ENCODE measurements at regions not wholly inside any gene's neighbourhood (a gene's known extent, or its start where the extent isn't known, plus 50 kb on each side); places are given as distances from the start of the nearest gene placed in this dataset.

DNA sequence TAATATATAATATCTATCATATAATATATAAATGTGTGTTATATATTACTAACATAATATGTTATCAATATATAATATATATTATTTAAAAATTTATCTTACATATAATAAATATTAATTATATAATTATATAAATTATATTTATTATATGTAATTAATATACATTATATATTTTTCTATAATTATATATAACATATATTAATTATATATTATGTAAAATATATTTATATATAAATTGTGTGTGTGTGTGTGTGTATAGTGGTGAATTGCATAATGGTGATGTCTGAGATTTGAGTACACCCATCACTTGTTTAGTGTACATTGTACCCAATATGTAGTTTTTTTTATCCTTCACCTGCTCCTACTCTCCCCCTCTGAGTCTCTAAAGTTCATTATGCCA lies 205.9 kb upstream of the KCNG1 start:
- H4K20me1 ChIP-seq (replicated peaks; ENCODE audit: control insufficient read depth, insufficient read depth, low read length), result no peaks in the 10 kb centered on the region; the same call in 1 of the 2 replicates
- no peak overlapping the region for H2AFZ ChIP-seq (ENCODE audit: low read depth, low read length)
- no peaks in the 10 kb centered on the region for H3K4me1 ChIP-seq (replicated peaks in 1 of 2; ENCODE audit: control insufficient read depth in 2 of 2, insufficient read depth in 2 of 2, low read length in 2 of 2)
- no peaks in the 10 kb centered on the region for H3K9me3 ChIP-seq (replicated peaks; ENCODE audit: control insufficient read depth, insufficient read depth, low read depth, low read length)
- TF ChIP-seq ETV1 (tag; conservative IDR thresholded peaks at IDR 0.05; ENCODE audit: low read depth) (no peak), ZNF274 (IDR thresholded peaks at IDR 0.05; ENCODE audit: borderline replicate concordance, low read depth, low read length) (0 out of 2 replicates have a peak, but pooled peaks have one; percentile 61)
- POLR2A ChIA-PET, result interaction anchor here (0.7 kb wide), 1 partner anchor 9 kb away, joined by 3 read pairs; no protein-coding TSS in a partner anchor
- FAIRE-seq, result no peak
- no peaks in the 10 kb centered on the region for H3K9me1 ChIP-seq (ENCODE audit: control insufficient read depth, insufficient read depth, low read length)
- CTCF ChIA-PET (ENCODE audit: low intra/inter-chr PET ratio), result no interaction called here
- intact Hi-C loops (cut with micrococcal nuclease), result no loop called here
- no peaks in the 10 kb centered on the region for H3K36me3 ChIP-seq (ENCODE audit: control insufficient read depth, insufficient read depth, low read length)
- H3K4me3 ChIP-seq, result no peak overlapping the region
- H3K27me3 ChIP-seq (ENCODE audit: control insufficient read depth in 2 of 2, insufficient read depth in 2 of 2, low read length in 2 of 2), result peaks cover 6 to 22% of the 10 kb centered on the region in 2 experiments; a peak in 2 of 5 replicates
- no peak for ATAC-seq
- no peak overlapping the region for H3K4me2 ChIP-seq (ENCODE audit: insufficient read depth, low read length)
- BruUV-seq (replicated peaks), result no TSS peak
- no peaks in the 10 kb centered on the region for H3K79me2 ChIP-seq (ENCODE audit: control insufficient read depth, insufficient read depth, low read length)
- no peak overlapping the region for H3K27ac ChIP-seq (ENCODE audit: extremely low read depth, low read depth, low read length)
- no peak for DNase-seq (ENCODE audit: extremely low read depth in 1 of 4, low spot score in 3 of 4)
- H3K9ac ChIP-seq (ENCODE audit: insufficient read depth in 1 of 2, low read depth in 2 of 2, low read length in 2 of 2), result no peak overlapping the region
- in situ Hi-C loops (cut with MboI), result no loop called here

DNA sequence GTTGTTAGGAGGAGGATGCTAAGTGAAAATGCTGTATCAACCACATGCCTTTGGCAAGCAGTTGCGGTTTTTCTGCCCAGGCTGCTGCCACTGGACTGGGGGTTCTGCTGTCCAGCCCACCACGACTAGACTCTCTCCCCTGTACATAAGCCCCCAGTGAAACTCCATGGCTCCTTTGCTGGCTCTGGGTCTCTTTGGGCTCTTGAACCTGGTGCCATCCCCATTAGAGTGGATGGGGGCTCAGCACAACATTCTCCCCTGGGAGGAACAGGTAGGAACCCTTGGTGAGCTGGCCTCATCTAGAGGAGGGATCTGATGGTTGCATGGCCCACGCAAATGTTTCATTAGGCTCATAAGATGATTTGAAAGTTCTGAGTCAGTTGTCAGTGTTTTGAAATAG lies 204.8 kb upstream of the KCNG1 start:
- 0% methylated on average over 3 of the region's 3 CpGs for WGBS (ENCODE audit: insufficient coverage, low coverage, missing lambda C conversion rate)
- Histone ChIP-seq H3K9me3 (replicated peaks; ENCODE audit: control insufficient read depth, insufficient read depth, low read depth, low read length) (no peaks in the 10 kb centered on the region), H3K4me3 (no peak overlapping the region), H3K9me1 (ENCODE audit: control insufficient read depth, insufficient read depth, low read length) (no peaks in the 10 kb centered on the region), H3K9ac (ENCODE audit: insufficient read depth in 1 of 2, low read depth in 2 of 2, low read length in 2 of 2) (no peak overlapping the region), H4K20me1 (replicated peaks; ENCODE audit: control insufficient read depth, insufficient read depth, low read length) (no peaks in the 10 kb centered on the region; the same call in 1 of the 2 replicates), H3K36me3 (ENCODE audit: control insufficient read depth, insufficient read depth, low read length) (no peaks in the 10 kb centered on the region), H3K4me2 (ENCODE audit: insufficient read depth, low read length) (no peak overlapping the region), H3K4me1 (replicated peaks in 1 of 2; ENCODE audit: control insufficient read depth in 2 of 2, insufficient read depth in 2 of 2, low read length in 2 of 2) (no peaks in the 10 kb centered on the region), H3K27me3 (ENCODE audit: control insufficient read depth in 2 of 2, insufficient read depth in 2 of 2, low read length in 2 of 2) (peaks cover 6 to 17% of the 10 kb centered on the region in 2 experiments; a peak in 2 of 5 replicates), H3K79me2 (ENCODE audit: control insufficient read depth, insufficient read depth, low read length) (no peaks in the 10 kb centered on the region), H2AFZ (ENCODE audit: low read depth, low read length) (no peak overlapping the region), H3K27ac (ENCODE audit: extremely low read depth, low read depth, low read length) (no peak overlapping the region)
- BruUV-seq (replicated peaks), result no TSS peak
- DNase-seq (ENCODE audit: extremely low read depth in 1 of 4, low spot score in 3 of 4) (no peak), ATAC-seq (no peak), FAIRE-seq (no peak)
- in situ Hi-C loops (cut with MboI) (no loop called here), intact Hi-C loops (cut with micrococcal nuclease) (no loop called here)
- CTCF ChIA-PET (ENCODE audit: low intra/inter-chr PET ratio), result no interaction called here
- POLR2A ChIA-PET, result no interaction called here
- TF ChIP-seq SNIP1 (IDR thresholded peaks at IDR 0.05; ENCODE audit: low read depth), result no peak
- no peak for TF ChIP-seq EGR1 (conservative IDR thresholded peaks at IDR 0.05)
- TF ChIP-seq MCM7 (IDR thresholded peaks at IDR 0.05), result no peak
- no peak for TF ChIP-seq DIDO1 (tag; IDR thresholded peaks at IDR 0.05; ENCODE audit: low read depth)
- TF ChIP-seq NCOA2 (IDR thresholded peaks at IDR 0.05; ENCODE audit: partially characterized antibody in 2 of 2), result no peak
- no peak for TF ChIP-seq NBN (IDR thresholded peaks at IDR 0.05; ENCODE audit: low read depth)
- TF ChIP-seq, protein P1, sequence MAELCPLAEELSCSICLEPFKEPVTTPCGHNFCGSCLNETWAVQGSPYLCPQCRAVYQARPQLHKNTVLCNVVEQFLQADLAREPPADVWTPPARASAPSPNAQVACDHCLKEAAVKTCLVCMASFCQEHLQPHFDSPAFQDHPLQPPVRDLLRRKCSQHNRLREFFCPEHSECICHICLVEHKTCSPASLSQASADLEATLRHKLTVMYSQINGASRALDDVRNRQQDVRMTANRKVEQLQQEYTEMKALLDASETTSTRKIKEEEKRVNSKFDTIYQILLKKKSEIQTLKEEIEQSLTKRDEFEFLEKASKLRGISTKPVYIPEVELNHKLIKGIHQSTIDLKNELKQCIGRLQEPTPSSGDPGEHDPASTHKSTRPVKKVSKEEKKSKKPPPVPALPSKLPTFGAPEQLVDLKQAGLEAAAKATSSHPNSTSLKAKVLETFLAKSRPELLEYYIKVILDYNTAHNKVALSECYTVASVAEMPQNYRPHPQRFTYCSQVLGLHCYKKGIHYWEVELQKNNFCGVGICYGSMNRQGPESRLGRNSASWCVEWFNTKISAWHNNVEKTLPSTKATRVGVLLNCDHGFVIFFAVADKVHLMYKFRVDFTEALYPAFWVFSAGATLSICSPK (IDR thresholded peaks at IDR 0.05; ENCODE audit: borderline replicate concordance), result no peak
- TF ChIP-seq ARID2 (IDR thresholded peaks at IDR 0.05), result no peak
- TF ChIP-seq MBD2 (IDR thresholded peaks at IDR 0.05; ENCODE audit: borderline replicate concordance, low read depth), result no peak
- no peak for TF ChIP-seq BRD4 (IDR thresholded peaks at IDR 0.05)
- TF ChIP-seq, protein P2, sequence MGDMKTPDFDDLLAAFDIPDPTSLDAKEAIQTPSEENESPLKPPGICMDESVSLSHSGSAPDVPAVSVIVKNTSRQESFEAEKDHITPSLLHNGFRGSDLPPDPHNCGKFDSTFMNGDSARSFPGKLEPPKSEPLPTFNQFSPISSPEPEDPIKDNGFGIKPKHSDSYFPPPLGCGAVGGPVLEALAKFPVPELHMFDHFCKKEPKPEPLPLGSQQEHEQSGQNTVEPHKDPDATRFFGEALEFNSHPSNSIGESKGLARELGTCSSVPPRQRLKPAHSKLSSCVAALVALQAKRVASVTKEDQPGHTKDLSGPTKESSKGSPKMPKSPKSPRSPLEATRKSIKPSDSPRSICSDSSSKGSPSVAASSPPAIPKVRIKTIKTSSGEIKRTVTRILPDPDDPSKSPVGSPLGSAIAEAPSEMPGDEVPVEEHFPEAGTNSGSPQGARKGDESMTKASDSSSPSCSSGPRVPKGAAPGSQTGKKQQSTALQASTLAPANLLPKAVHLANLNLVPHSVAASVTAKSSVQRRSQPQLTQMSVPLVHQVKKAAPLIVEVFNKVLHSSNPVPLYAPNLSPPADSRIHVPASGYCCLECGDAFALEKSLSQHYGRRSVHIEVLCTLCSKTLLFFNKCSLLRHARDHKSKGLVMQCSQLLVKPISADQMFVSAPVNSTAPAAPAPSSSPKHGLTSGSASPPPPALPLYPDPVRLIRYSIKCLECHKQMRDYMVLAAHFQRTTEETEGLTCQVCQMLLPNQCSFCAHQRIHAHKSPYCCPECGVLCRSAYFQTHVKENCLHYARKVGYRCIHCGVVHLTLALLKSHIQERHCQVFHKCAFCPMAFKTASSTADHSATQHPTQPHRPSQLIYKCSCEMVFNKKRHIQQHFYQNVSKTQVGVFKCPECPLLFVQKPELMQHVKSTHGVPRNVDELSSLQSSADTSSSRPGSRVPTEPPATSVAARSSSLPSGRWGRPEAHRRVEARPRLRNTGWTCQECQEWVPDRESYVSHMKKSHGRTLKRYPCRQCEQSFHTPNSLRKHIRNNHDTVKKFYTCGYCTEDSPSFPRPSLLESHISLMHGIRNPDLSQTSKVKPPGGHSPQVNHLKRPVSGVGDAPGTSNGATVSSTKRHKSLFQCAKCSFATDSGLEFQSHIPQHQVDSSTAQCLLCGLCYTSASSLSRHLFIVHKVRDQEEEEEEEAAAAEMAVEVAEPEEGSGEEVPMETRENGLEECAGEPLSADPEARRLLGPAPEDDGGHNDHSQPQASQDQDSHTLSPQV (IDR thresholded peaks at IDR 0.05), result no peak

Measured in K562 (cell line).